SH-SY5Y (cell line): ENCODE measurements at regions not wholly inside any gene's neighbourhood (a gene's known extent, or its start where the extent isn't known, plus 50 kb on each side); places are given as distances from the start of the nearest gene placed in this dataset.

Experiments
- GATA2 ChIP-seq: IDR thresholded peaks from 2 replicates; pipeline ENCODE4 v1.6.1; 2011; ENCODE audit warnings: mild to moderate bottlenecking, low read depth, low read length
- GATA3 ChIP-seq: IDR thresholded peaks from 2 replicates; pipeline ENCODE4 v1.6.1; 2011; ENCODE audit warnings: low read depth, mild to moderate bottlenecking, low read length, moderate library complexity

GRCh38 chr16:86195863-86196630 is 297.1 kb downstream of the IRF8 start:
- TF ChIP-seq GATA3 (no peak), GATA2 (no peak)

DNA sequence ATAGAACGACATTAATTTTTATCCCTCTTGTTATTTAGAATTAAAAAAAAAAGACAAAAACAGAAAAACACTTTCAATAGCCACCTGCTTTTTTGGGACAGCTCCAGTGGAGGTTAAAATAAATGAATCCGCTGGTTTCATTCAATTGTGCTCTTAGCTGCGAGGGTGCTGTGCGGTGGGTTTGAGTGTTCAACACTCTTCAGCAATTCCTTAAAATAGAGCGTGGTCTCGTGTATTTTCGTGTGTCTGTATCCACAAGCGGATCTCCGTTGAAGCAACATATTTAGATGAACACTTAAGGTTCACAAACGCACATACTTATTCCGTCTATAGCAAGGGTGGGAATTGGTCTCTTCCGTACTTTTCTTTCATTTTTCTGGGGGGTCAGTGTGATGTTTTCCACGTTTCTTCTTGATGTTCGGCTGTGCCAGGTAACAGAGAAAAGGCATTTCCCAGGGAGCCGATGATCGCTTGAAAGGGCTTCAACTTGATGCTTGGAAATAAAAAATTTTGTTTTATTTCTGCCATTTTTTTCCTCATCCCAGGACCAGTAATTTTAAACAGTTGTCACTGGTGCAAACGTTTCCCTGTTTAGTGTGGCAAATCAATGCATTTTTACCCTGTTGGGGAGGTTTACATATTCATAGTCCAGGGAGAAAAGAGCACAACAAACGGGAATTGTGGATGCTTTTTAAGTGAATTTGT is 297.9 kb downstream of the IRF8 start:
- TF ChIP-seq GATA2: no peak
- TF ChIP-seq GATA3: no peak

- TF ChIP-seq GATA2 (no peak), GATA3 (no peak)
Observed at GRCh38 chr16:86198206-86199118, 299.5 kb downstream of the IRF8 start.

DNA sequence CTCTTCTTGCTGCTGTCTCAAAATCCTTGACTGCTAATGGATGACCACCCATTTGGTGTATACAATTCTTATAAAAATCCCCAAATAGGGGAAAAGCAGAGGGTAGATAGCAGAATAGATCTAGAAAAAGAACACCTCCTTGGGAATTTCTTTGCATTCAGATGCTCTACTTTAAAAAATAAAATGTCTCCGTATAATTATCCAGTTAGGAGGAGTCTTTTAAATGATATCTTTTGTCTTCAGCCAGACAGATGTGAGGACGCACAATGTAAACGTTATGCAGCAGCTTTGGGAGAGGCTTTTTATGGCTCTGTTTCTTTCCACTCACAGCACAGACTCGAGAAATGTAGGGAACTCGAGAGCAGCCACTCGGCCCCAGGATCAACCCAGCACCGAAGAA is 300.2 kb downstream of the IRF8 start:
- TF ChIP-seq GATA3: no peak
- no peak for TF ChIP-seq GATA2

- TF ChIP-seq GATA2: no peak
- no peak for TF ChIP-seq GATA3
Observed at GRCh38 chr16:86199871-86200695, 301.1 kb downstream of the IRF8 start.

GRCh38 chr16:86200722-86201121 is 301.8 kb downstream of the IRF8 start:
- TF ChIP-seq GATA3: no peak
- no peak for TF ChIP-seq GATA2

DNA sequence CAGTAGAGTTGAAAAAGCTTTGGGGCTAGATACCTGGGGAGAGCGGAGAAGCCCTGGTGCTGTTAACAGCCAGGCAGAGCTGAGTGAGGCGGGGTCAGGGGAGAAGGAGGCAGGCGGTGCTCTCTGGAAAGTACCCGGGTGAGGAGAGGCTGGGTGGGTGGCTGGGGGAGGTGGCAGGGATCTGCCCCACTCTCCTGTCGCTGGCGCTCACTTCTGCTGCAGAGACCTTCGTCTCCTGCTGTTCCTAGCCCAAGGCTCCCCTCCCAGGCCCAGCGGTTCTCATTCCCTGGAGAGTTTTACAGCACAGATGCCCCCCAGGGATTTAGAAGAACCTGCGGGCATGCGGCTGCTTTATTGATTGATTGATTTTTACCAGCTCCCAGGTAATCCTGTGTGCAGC is 302.8 kb downstream of the IRF8 start:
- TF ChIP-seq GATA3: no peak
- no peak for TF ChIP-seq GATA2

DNA sequence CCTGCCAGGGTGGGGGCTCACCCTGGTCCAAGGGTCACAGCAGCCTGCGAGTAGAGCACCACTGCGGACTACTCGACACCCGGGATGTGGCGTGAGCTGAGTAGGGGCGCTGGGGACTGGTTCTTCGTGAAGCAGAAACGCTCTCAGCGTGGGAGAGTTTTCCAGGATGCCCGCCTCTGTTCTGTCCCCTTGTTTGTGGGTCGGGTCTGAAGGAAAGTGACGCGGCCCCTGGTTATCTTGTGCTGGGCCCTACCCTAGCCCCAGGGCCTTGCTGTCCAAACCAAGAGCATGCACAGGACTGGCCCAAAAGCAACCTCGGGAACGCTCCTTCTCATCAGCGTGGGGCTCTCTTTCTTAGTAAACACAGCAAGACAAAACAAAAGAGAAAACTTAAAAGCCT is 303.3 kb downstream of the IRF8 start:
- TF ChIP-seq GATA3 (no peak), GATA2 (no peak)

- TF ChIP-seq GATA2: no peak
- TF ChIP-seq GATA3: no peak
Observed at GRCh38 chr16:86202760-86203426, 303.9 kb downstream of the IRF8 start.

- no peak for TF ChIP-seq GATA2
- TF ChIP-seq GATA3: no peak
Observed at GRCh38 chr16:86203557-86204275, 304.8 kb downstream of the IRF8 start.

GRCh38 chr16:86205521-86206245 is 304.6 kb upstream of the FOXF1 start:
- TF ChIP-seq GATA3 (no peak), GATA2 (no peak)

DNA sequence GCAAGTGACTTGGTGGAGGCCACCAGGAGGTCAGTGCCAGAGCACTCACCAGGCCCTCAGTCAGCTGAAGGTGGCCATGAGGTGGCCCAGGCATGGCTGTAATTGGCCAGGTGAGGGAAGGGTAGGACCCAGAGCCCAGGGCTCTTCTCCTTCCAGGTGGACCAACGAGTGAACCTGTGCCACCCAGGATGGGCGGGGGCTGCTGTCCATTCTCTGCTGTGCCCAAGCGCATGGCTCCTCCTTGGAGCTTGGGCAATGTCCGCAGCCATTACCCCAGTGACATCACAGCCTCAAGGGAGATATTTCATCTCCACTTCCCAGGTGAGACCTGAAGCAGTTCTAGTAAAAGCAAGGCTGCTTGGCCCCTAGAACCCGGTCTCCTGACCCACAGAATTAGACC is 303.0 kb upstream of the FOXF1 start:
- TF ChIP-seq GATA2 (no peak), GATA3 (no peak)
